Keratinocyte (primary cell): ENCODE measurements at regions not wholly inside any gene's neighbourhood (a gene's known extent, or its start where the extent isn't known, plus 50 kb on each side); places are given as distances from the start of the nearest gene placed in this dataset.

Source experiments
- DNase-seq: peaks from one replicate; pipeline ENCODE4 v3.0.0-alpha.2; 2011; ENCODE audit warnings: low read depth, missing footprints, low spot score
- FAIRE-seq: peaks from 2 replicates; lab custom pipeline; 2011; peaks lifted over from hg19 to GRCh38; lab: Jason Lieb, UNC
- H2AFZ ChIP-seq: 2 replicates; pipeline ENCODE4 v1.6.0; 2012; ENCODE audit warnings: low read length, control low read depth, inconsistent platforms; ENCODE audit not compliant: control insufficient read depth
- H3K27ac ChIP-seq: 2 replicates; pipeline ENCODE4 v1.5.1; 2011; ENCODE audit warnings: low read length; ENCODE audit not compliant: control insufficient read depth, insufficient read depth
- H3K27me3 ChIP-seq: 3 replicates; pipeline ENCODE4 v1.6.0; 2011; ENCODE audit warnings: low read length; ENCODE audit not compliant: control insufficient read depth, insufficient read depth; ENCODE audit errors: extremely low read depth
- H3K36me3 ChIP-seq, 2 experiments: 2 replicates in 1 of 2; 3 replicates in 1 of 2; pipeline ENCODE4 v1.5.1; 2011; ENCODE audit warnings: low read length in 2 of 2, mild to moderate bottlenecking in 1 of 2; ENCODE audit not compliant: control insufficient read depth in 2 of 2, insufficient read depth in 2 of 2; ENCODE audit errors: extremely low read depth in 1 of 2
- H3K4me1 ChIP-seq: 3 replicates; pipeline ENCODE4 v1.5.1; 2011; ENCODE audit warnings: low read length; ENCODE audit not compliant: control insufficient read depth, insufficient read depth; ENCODE audit errors: extremely low read depth
- H3K4me2 ChIP-seq: 3 replicates; pipeline ENCODE4 v1.6.0; 2011; ENCODE audit warnings: low read depth, low read length; ENCODE audit not compliant: control insufficient read depth, insufficient read depth; ENCODE audit errors: extremely low read depth
- H3K4me3 ChIP-seq, 3 experiments: fragments of 200-600 bp in 1 of 3; sonication (generic) in 1 of 3; 2 replicates in 2 of 3; 3 replicates in 1 of 3; pipeline ENCODE4 v1.5.1; 2011 to 2016; ENCODE audit warnings: low read length in 3 of 3, mild to moderate bottlenecking in 3 of 3, control low read depth in 2 of 3, inconsistent platforms in 1 of 3, low read depth in 1 of 3, mixed read lengths in 1 of 3, mixed run types in 1 of 3, moderate library complexity in 1 of 3; ENCODE audit not compliant: control insufficient read depth in 2 of 3, insufficient read depth in 2 of 3; ENCODE audit errors: extremely low read depth in 1 of 3
- H3K79me2 ChIP-seq: 2 replicates; pipeline ENCODE4 v1.6.0; 2012; ENCODE audit warnings: low read length; ENCODE audit not compliant: control insufficient read depth, insufficient read depth
- H3K9ac ChIP-seq: 3 replicates; pipeline ENCODE4 v1.6.0; 2011; ENCODE audit warnings: low read length; ENCODE audit not compliant: control insufficient read depth, insufficient read depth; ENCODE audit errors: extremely low read depth
- H3K9me1 ChIP-seq: 3 replicates; pipeline ENCODE4 v1.6.0; 2011; ENCODE audit warnings: low read length; ENCODE audit not compliant: control insufficient read depth, insufficient read depth; ENCODE audit errors: extremely low read depth
- H3K9me3 ChIP-seq: 2 replicates; pipeline ENCODE4 v1.5.1; 2012; ENCODE audit warnings: low read depth, low read length; ENCODE audit not compliant: control insufficient read depth
- H4K20me1 ChIP-seq: 3 replicates; pipeline ENCODE4 v1.6.0; 2011; ENCODE audit warnings: low read length; ENCODE audit not compliant: control insufficient read depth, insufficient read depth; ENCODE audit errors: extremely low read depth
- CTCF ChIP-seq, 3 experiments: IDR thresholded peaks in 1 of 3; conservative IDR thresholded peaks in 1 of 3; optimal IDR thresholded peaks in 1 of 3; 2 replicates in 2 of 3; 3 replicates in 1 of 3; pipeline versions ENCODE3 to v1.5.1; 2011; ENCODE audit warnings: low read length in 3 of 3, mild to moderate bottlenecking in 3 of 3, moderate library complexity in 2 of 3, control low read depth in 1 of 3, inconsistent platforms in 1 of 3; ENCODE audit not compliant: insufficient read depth in 2 of 3; ENCODE audit errors: extremely low read depth in 1 of 3
- EZH2 ChIP-seq: IDR thresholded peaks from one replicate; pipeline ENCODE4 v1.6.1; 2012; ENCODE audit warnings: inconsistent platforms, mild to moderate bottlenecking, low read length, moderate library complexity
- dilution Hi-C: fragments of 300-500 bp; cut with MboI; formaldehyde crosslinking; loops from one replicate; pipeline ENCODE4 v1.7.0; 2020; ENCODE audit warnings: low sequenced_read_pairs; ENCODE audit not compliant: extremely low pct_ligation_motif_present

- H3K9me1 ChIP-seq = no peaks in the 10 kb centered on the region
- no peaks in the 10 kb centered on the region for H3K36me3 ChIP-seq
- no peaks in the 10 kb centered on the region for H4K20me1 ChIP-seq
- dilution Hi-C loops = no loop called here
- FAIRE-seq (no peak), DNase-seq (no peak)
- H3K4me2 ChIP-seq = no peak overlapping the region
- H3K79me2 ChIP-seq = no peaks in the 10 kb centered on the region
- H3K27ac ChIP-seq = no peak overlapping the region
- H3K9me3 ChIP-seq = no peaks in the 10 kb centered on the region
- TF ChIP-seq CTCF (optimal IDR thresholded peaks at IDR 0.05 in 1 of 3, IDR thresholded peaks at IDR 0.05 in 1 of 3, conservative IDR thresholded peaks at IDR 0.05 in 1 of 3; ENCODE audit: extremely low read depth in 1 of 3, insufficient read depth in 2 of 3, low read length in 3 of 3) (no peak), EZH2 (no peak)
- no peak overlapping the region for H3K4me3 ChIP-seq
- H3K9ac ChIP-seq = no peak overlapping the region
- H3K27me3 ChIP-seq = no peaks in the 10 kb centered on the region
- no peak overlapping the region for H2AFZ ChIP-seq
- peaks cover 6% of the 10 kb centered on the region for H3K4me1 ChIP-seq
Measured at GRCh38 chr16:54403580-54403979, 117.0 kb upstream of the IRX3 start.

GRCh38 chr16:54402873-54403272 lies 116.3 kb upstream of the IRX3 start:
- Histone ChIP-seq H3K9me1 (no peaks in the 10 kb centered on the region), H3K27me3 (no peaks in the 10 kb centered on the region), H3K4me2 (no peak overlapping the region), H3K27ac (no peak overlapping the region), H3K36me3 (no peaks in the 10 kb centered on the region), H3K79me2 (no peaks in the 10 kb centered on the region), H3K9ac (no peak overlapping the region), H2AFZ (no peak overlapping the region), H3K4me1 (peaks cover 6% of the 10 kb centered on the region), H4K20me1 (no peaks in the 10 kb centered on the region), H3K4me3 (no peak overlapping the region), H3K9me3 (no peaks in the 10 kb centered on the region)
- DNase-seq = no peak
- FAIRE-seq = no peak
- no peak for TF ChIP-seq EZH2
- TF ChIP-seq CTCF (optimal IDR thresholded peaks at IDR 0.05 in 1 of 3, IDR thresholded peaks at IDR 0.05 in 1 of 3, conservative IDR thresholded peaks at IDR 0.05 in 1 of 3; ENCODE audit: extremely low read depth in 1 of 3, insufficient read depth in 2 of 3, low read length in 3 of 3) = no peak
- dilution Hi-C loops = no loop called here
